ENCODE measurements at regions not wholly inside any gene's neighbourhood (a gene's known extent, or its start where the extent isn't known, plus 50 kb on each side); places are given as distances from the start of the nearest gene placed in this dataset.

- peak; percentile 59 to 73 for DNase-seq (ENCODE audit: low read depth in 2 of 2)
- TF ChIP-seq, protein P1, sequence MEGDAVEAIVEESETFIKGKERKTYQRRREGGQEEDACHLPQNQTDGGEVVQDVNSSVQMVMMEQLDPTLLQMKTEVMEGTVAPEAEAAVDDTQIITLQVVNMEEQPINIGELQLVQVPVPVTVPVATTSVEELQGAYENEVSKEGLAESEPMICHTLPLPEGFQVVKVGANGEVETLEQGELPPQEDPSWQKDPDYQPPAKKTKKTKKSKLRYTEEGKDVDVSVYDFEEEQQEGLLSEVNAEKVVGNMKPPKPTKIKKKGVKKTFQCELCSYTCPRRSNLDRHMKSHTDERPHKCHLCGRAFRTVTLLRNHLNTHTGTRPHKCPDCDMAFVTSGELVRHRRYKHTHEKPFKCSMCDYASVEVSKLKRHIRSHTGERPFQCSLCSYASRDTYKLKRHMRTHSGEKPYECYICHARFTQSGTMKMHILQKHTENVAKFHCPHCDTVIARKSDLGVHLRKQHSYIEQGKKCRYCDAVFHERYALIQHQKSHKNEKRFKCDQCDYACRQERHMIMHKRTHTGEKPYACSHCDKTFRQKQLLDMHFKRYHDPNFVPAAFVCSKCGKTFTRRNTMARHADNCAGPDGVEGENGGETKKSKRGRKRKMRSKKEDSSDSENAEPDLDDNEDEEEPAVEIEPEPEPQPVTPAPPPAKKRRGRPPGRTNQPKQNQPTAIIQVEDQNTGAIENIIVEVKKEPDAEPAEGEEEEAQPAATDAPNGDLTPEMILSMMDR (IDR thresholded peaks at IDR 0.05; ENCODE audit: low read depth, low read length), result no peak
- H3K4me3 ChIP-seq (replicated peaks in 1 of 2; ENCODE audit: low read depth in 2 of 2, low read length in 2 of 2), result no peak overlapping the region
Measured at GRCh38 chr1:59041646-59042277, 255.1 kb upstream of the FGGY start.

DNA sequence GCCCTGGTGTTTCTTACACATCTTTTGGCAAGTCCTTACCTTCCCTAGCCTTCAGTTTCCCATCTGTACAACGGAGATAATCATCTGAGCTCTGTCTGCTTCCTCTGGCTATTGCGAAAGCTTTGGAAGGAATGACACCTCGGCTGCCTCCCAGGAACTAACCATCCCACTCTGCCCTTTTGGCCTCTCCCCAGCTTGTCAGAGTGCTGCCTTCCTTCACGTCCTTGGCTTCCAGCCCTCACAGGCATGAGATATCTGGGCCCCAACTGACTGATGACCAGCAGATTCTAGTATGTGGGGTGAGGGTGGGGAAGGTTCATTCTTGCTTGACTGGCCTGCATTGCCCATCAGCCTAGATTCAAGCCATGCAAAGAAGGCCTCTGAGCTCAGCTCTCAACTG, 253.1 kb upstream of the FGGY start:
- TF ChIP-seq, protein P1 (IDR thresholded peaks at IDR 0.05; ENCODE audit: low read depth, low read length), result no peak
- no peak overlapping the region for H3K4me3 ChIP-seq (replicated peaks in 1 of 2; ENCODE audit: low read depth in 2 of 2, low read length in 2 of 2)
- DNase-seq (ENCODE audit: low read depth in 2 of 2), result peak; percentile 83 to 92

GRCh38 chr1:59044535-59045121, 252.3 kb upstream of the FGGY start:
- TF ChIP-seq, protein P1 (IDR thresholded peaks at IDR 0.05; ENCODE audit: low read depth, low read length), result no peak
- no peak for DNase-seq (ENCODE audit: low read depth in 2 of 2)
- H3K4me3 ChIP-seq (replicated peaks in 1 of 2; ENCODE audit: low read depth in 2 of 2, low read length in 2 of 2), result no peak overlapping the region

DNA sequence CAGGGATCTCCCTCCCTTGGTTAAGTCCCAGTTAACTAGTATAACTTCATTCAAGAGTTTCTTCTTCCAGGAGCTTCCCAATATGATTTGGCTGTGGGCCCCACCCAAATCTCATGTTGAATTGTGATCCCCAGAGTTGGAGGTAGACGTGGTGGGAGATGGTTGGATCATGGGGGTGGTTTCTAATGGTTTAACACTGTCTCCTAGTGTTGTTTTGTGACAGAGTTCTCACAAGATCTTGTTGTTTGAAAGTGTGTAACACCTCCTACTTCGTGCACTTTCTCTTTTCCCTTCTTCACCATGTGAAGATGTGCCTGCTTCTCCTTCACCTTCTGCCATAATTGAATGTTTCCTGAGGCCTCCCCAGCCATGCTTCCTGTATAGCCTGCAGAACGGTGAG, 251.8 kb upstream of the FGGY start:
- TF ChIP-seq, protein P1 (IDR thresholded peaks at IDR 0.05; ENCODE audit: low read depth, low read length), result no peak
- no peak overlapping the region for H3K4me3 ChIP-seq (replicated peaks in 1 of 2; ENCODE audit: low read depth in 2 of 2, low read length in 2 of 2)
- no peak for DNase-seq (ENCODE audit: low read depth in 2 of 2)

DNA sequence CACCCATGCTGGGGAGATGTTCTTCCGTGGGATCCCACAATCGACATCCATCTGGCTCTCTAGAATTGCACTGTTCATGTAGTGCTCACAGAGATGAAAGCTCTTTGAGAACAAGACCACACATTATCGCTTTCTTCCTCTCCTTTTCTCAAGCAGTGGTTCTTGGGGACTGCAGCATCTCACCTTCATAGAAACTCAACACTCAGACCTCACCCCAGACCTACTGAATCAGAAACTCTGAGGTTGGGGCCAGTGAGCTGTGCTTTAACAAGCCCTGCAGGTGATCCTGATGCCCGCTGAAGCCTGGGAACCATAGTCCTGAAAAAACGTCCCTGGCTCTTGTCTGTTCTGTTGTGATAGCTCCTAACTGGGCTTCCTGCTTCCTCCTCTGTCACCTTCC, 251.3 kb upstream of the FGGY start:
- H3K4me3 ChIP-seq (replicated peaks in 1 of 2; ENCODE audit: low read depth in 2 of 2, low read length in 2 of 2), result no peak overlapping the region
- DNase-seq (ENCODE audit: low read depth in 2 of 2), result no peak
- TF ChIP-seq, protein P1 (IDR thresholded peaks at IDR 0.05; ENCODE audit: low read depth, low read length), result no peak

GRCh38 chr1:59046134-59046533, 250.8 kb upstream of the FGGY start:
- no peak for DNase-seq (ENCODE audit: low read depth in 2 of 2)
- no peak overlapping the region for H3K4me3 ChIP-seq (replicated peaks in 1 of 2; ENCODE audit: low read depth in 2 of 2, low read length in 2 of 2)
- TF ChIP-seq, protein P1 (IDR thresholded peaks at IDR 0.05; ENCODE audit: low read depth, low read length), result no peak

Measured in cardiac fibroblast (primary cell).